AG04450 (cell line): ENCODE measurements at regions not wholly inside any gene's neighbourhood (a gene's known extent, or its start where the extent isn't known, plus 50 kb on each side); places are given as distances from the start of the nearest gene placed in this dataset.
"Not testable (repeated sequence)": the region's sequence is repeated elsewhere in the genome, so short reads cannot be mapped to it uniquely, and the experiment has no call there.

Source experiments
- CTCF ChIA-PET: fragments of 300-600, 350-600 bp; formaldehyde crosslinking; extraction: SDS; loops from one replicate; lab custom pipeline; 2022; ENCODE audit warnings: antibody characterized with exemption, inconsistent platforms; lab: Charles Lee
- POLR2A ChIA-PET: fragments of 350-600 bp; formaldehyde crosslinking; extraction: SDS; loops from one replicate; lab custom pipeline; 2021; ENCODE audit warnings: antibody characterized with exemption, inconsistent platforms; lab: Yijun Ruan, JAX
- DNase-seq: peaks from one replicate; pipeline ENCODE4 v3.0.0-alpha.2; 2011; ENCODE audit warnings: low read depth, low spot score
- H3K27ac ChIP-seq: one replicate; pipeline ENCODE4 v1.5.1; 2012; ENCODE audit warnings: low read depth, low read length, control low read depth
- H3K27me3 ChIP-seq: one replicate; pipeline ENCODE4 v1.6.0; 2012; ENCODE audit warnings: low read length; ENCODE audit not compliant: control insufficient read depth, insufficient read depth
- H3K4me3 ChIP-seq: 2 replicates; pipeline ENCODE4 v1.5.1; 2011; ENCODE audit warnings: mild to moderate bottlenecking, low read depth, low read length, control low read depth
- H3K9me3 ChIP-seq: 2 replicates; pipeline ENCODE4 v1.5.1; 2012; ENCODE audit warnings: low read length; ENCODE audit not compliant: control insufficient read depth, insufficient read depth
- TF ChIP-seq, protein P1 (sequence below): IDR thresholded peaks from 2 replicates; pipeline ENCODE4 v1.5.1; 2011; ENCODE audit warnings: low read depth, low read length, control low read depth, inconsistent platforms

- H3K27ac ChIP-seq, result no peak overlapping the region
- peaks cover 6% of the 10 kb centered on the region for H3K27me3 ChIP-seq
- no peak for DNase-seq
- no peaks in the 10 kb centered on the region for H3K9me3 ChIP-seq
- H3K4me3 ChIP-seq, result no peak overlapping the region
- TF ChIP-seq, protein P1, sequence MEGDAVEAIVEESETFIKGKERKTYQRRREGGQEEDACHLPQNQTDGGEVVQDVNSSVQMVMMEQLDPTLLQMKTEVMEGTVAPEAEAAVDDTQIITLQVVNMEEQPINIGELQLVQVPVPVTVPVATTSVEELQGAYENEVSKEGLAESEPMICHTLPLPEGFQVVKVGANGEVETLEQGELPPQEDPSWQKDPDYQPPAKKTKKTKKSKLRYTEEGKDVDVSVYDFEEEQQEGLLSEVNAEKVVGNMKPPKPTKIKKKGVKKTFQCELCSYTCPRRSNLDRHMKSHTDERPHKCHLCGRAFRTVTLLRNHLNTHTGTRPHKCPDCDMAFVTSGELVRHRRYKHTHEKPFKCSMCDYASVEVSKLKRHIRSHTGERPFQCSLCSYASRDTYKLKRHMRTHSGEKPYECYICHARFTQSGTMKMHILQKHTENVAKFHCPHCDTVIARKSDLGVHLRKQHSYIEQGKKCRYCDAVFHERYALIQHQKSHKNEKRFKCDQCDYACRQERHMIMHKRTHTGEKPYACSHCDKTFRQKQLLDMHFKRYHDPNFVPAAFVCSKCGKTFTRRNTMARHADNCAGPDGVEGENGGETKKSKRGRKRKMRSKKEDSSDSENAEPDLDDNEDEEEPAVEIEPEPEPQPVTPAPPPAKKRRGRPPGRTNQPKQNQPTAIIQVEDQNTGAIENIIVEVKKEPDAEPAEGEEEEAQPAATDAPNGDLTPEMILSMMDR, result no peak
- POLR2A ChIA-PET, result no interaction called here
- CTCF ChIA-PET, result no interaction called here
Observed at GRCh38 chr1:174080819-174081218, 58.7 kb upstream of the RC3H1 start.

DNA sequence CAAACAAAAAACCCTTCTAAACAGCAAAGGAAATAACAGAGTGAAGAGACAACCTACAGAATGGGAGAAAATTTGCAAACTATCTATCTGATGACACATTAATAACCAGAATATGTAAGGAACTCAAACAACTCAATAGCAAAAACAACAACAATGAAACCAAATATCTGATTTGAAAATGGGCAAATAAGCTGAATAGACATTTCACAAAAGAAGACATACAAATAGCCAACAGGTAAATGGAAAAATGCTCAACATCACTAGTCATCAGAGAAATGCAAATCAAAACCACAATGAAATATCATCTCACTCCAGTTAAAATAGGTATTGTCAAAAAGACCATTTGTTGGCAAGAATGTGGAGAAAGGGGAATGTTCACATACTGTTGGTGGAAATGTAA, 57.6 kb upstream of the RC3H1 start:
- CTCF ChIA-PET, result no interaction called here
- Histone ChIP-seq H3K9me3 (no peaks in the 10 kb centered on the region), H3K27ac (no peak overlapping the region), H3K4me3 (no peak overlapping the region), H3K27me3 (peaks cover 6% of the 10 kb centered on the region)
- DNase-seq, result no peak
- POLR2A ChIA-PET, result no interaction called here
- TF ChIP-seq, protein P1, result no peak

DNA sequence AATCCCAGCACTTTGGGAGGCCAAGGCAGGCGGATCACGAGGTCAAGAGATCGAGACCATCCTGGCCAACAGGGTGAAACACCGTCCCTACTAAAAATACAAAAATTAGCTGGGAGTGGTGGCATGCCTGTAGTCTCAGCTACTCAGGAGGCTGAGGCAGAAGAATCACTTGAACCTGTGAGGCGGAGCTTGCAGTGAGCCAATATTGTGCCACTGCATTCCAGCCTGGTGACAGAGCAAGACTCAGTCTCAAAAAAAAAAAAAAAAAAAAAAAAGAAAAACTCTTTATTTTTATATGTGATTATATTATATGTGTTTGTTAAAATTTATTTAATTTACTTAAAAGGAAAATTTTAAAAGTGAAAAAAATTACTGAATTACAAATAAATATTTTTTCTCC, 56.8 kb upstream of the RC3H1 start:
- H3K27me3 ChIP-seq, DNase-seq, H3K4me3 ChIP-seq, H3K27ac ChIP-seq, H3K9me3 ChIP-seq: not testable (repeated sequence)
- POLR2A ChIA-PET, result interaction anchor here (0.7 kb wide), 1 partner anchor 885 kb away, joined by 6 read pairs; no protein-coding TSS in a partner anchor
- CTCF ChIA-PET, result interaction anchor here (0.8 to 1.2 kb wide), 2 partner anchors 36 to 139 kb away, joined by 3 to 4 read pairs; no protein-coding TSS in a partner anchor

DNA sequence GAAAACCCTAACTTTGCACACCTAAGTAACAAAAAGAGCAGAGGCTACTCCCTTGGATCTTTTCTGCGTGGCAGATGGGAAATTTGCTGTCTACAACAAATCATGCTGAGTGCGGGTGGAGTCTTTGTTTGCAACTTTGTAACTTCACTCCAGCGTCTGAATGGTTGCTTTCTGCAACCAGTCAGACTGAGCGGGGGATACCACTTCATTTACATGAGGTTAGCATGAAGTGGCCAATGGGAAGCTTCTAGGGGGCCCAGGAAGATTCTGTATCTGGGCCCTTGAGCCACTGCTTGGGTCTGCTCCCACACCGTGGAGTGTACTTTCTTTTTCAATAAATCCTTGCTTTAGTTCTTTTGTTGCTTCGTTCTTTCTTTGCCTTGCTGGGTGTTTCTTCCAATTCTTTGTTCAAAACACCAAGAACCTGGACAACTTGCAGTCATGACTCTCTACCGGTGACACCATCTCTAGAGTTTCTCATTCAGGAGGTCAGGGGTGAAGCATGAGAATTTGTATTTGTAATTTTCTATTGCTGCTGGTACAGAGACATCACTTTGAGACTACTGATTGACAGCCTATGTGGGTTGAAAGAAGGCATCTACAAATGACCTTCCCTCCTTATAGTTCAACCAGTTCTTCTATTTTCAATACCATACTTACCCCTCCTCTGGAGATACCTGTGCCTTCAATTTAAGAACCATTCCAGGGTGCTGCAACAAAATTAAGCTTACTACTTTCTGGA, 55.8 kb upstream of the RC3H1 start:
- H3K27me3 ChIP-seq, result peaks cover 6% of the 10 kb centered on the region
- H3K4me3 ChIP-seq, result no peak overlapping the region
- CTCF ChIA-PET, result interaction anchor here (0.8 to 1.2 kb wide), 2 partner anchors 37 to 140 kb away, joined by 3 to 4 read pairs; no protein-coding TSS in a partner anchor
- TF ChIP-seq, protein P1, result no peak
- no peak for DNase-seq
- no peak overlapping the region for H3K27ac ChIP-seq
- no peaks in the 10 kb centered on the region for H3K9me3 ChIP-seq
- POLR2A ChIA-PET, result no interaction called here

DNA sequence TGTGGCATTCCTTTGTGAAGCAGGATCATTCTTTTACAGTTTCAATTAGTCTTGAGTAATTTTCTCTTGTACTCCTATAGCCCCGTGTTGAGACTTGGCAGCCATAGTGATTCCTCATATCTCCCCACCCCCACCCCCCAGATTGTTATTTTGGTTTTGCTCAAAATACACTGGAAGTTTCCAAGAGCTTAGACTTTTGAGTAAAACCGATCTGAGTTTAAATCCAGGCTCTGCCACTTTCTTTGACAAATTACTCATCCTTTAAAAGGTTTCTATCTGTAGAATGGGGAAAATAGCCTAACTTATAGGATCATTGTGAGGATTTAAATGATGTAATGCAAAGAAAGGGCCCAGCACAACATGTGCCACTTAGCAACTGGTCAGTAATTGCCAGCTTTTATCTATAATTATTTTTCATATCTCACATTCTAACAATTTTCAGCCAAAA, 53.1 kb upstream of the RC3H1 start:
- TF ChIP-seq, protein P1, result no peak
- Histone ChIP-seq H3K9me3 (no peaks in the 10 kb centered on the region), H3K27me3 (no peaks in the 10 kb centered on the region), H3K27ac (no peak overlapping the region), H3K4me3 (no peak overlapping the region)
- CTCF ChIA-PET, result interaction anchor here (0.6 to 1.3 kb wide), 11 partner anchors 74 to 1496 kb away, joined by 3 to 6 read pairs (median 3); no protein-coding TSS in a partner anchor
- POLR2A ChIA-PET, result no interaction called here
- no peak for DNase-seq
